Suprapubic skin (tissue), 4 donors: ENCODE measurements at regions not wholly inside any gene's neighbourhood (a gene's known extent, or its start where the extent isn't known, plus 50 kb on each side); places are given as distances from the start of the nearest gene placed in this dataset.

Experiments
- DNase-seq, 2 donors: peaks; one replicate each; pipeline ENCODE4 v3.0.0-alpha.2; 2019; ENCODE audit warnings: low spot score in 2 of 2
- H3K27ac ChIP-seq: fragments of 200-600 bp; sonication (generic); one replicate; pipeline ENCODE4 v1.5.1; 2019
- H3K27me3 ChIP-seq: fragments of 200-600 bp; sonication (generic); one replicate; pipeline ENCODE4 v1.5.1; 2019
- H3K36me3 ChIP-seq: fragments of 200-600 bp; sonication (generic); one replicate; pipeline ENCODE4 v1.5.1; 2019
- H3K4me1 ChIP-seq: fragments of 200-600 bp; sonication (generic); one replicate; pipeline ENCODE4 v1.5.1; 2019
- H3K4me3 ChIP-seq: fragments of 200-600 bp; sonication (generic); one replicate; pipeline ENCODE4 v1.5.1; 2019; ENCODE audit warnings: mild to moderate bottlenecking
- H3K9me3 ChIP-seq: fragments of 200-600 bp; sonication (generic); one replicate; pipeline ENCODE4 v1.5.1; 2019
- EP300 ChIP-seq: sonication (generic); formaldehyde crosslinking; IDR thresholded peaks from one replicate; pipeline ENCODE4 v1.6.1; 2017; ENCODE audit warnings: antibody characterized with exemption
- POLR2A ChIP-seq, 2 donors: fragments of 450-650 bp; IDR thresholded peaks; one replicate each; pipeline ENCODE4 v1.6.1; 2017; ENCODE audit warnings: antibody characterized with exemption in 2 of 2, mild to moderate bottlenecking in 2 of 2, moderate library complexity in 2 of 2
- POLR2AphosphoS5 ChIP-seq, 3 donors: sonication (generic); formaldehyde crosslinking; IDR thresholded peaks; one replicate each; pipeline ENCODE4 v1.6.1; 2017; ENCODE audit warnings: antibody characterized with exemption in 3 of 3
- WGBS: methylation state at CpG from one replicate; pipeline ENCODE4 v1.1.5; 2018; 5-methylcytosine and 5-hydroxymethylcytosine counted together
- TF ChIP-seq, protein P1 (sequence below), 2 donors: fragments of 200-600 bp in 1 of 2; fragments of 450-650 bp in 1 of 2; sonication (generic) in 1 of 2; IDR thresholded peaks; one replicate each; pipeline ENCODE4 v1.5.1; 2016 to 2019; ENCODE audit warnings: antibody characterized with exemption in 2 of 2, mild to moderate bottlenecking in 1 of 2, moderate library complexity in 1 of 2

DNA sequence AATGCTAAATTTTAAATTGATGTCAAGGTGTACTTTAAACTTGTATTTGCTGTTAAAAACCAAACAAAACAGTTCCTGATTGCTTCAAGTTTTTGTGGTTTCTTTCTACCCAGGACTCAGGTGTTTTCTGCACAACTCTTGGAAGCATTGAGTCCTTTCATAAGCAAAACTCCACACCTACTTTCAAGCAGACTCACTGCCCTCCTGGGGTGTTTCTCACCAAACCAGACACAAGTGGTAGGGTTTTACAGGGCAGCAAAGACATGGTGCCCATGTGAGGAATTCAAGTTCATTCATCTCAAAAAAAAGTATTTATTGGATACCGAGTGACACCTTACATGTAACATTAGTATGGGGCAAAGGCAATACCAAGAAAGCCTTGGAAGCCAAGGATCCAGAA is 146.7 kb upstream of the BNIP2 start:
- Histone ChIP-seq H3K4me1 (no peaks in the 10 kb centered on the region), H3K4me3 (no peak overlapping the region), H3K27me3 (peaks cover 41% of the 10 kb centered on the region), H3K9me3 (no peaks in the 10 kb centered on the region), H3K36me3 (no peaks in the 10 kb centered on the region), H3K27ac (no peak overlapping the region)
- TF ChIP-seq POLR2A (IDR thresholded peaks at IDR 0.05) (no peak), POLR2AphosphoS5 (IDR thresholded peaks at IDR 0.05) (no peak), EP300 (no peak)
- TF ChIP-seq, protein P1, sequence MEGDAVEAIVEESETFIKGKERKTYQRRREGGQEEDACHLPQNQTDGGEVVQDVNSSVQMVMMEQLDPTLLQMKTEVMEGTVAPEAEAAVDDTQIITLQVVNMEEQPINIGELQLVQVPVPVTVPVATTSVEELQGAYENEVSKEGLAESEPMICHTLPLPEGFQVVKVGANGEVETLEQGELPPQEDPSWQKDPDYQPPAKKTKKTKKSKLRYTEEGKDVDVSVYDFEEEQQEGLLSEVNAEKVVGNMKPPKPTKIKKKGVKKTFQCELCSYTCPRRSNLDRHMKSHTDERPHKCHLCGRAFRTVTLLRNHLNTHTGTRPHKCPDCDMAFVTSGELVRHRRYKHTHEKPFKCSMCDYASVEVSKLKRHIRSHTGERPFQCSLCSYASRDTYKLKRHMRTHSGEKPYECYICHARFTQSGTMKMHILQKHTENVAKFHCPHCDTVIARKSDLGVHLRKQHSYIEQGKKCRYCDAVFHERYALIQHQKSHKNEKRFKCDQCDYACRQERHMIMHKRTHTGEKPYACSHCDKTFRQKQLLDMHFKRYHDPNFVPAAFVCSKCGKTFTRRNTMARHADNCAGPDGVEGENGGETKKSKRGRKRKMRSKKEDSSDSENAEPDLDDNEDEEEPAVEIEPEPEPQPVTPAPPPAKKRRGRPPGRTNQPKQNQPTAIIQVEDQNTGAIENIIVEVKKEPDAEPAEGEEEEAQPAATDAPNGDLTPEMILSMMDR (IDR thresholded peaks at IDR 0.05): no peak
- WGBS: 87% methylated on average over 1 of the region's 1 CpG
- no peak for DNase-seq

DNA sequence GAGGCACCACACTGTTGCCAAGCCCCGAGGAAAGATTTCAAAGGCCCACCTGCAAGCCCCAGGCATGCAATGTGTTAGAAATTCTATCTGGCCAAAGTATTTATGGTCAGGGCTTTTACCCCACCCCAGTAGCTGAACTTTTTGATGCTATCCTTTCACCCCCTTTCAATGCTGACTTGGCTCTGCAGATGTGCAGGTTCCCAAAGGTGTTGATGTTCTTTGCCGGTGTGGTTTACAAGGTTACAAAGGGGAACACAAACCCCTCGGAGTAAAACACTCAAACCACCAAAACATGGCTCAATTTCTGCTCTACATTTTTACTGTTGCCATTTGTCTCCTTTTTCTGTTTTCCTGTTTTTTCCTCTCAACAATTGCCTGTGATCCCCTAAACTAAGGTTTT is 145.4 kb upstream of the BNIP2 start:
- no peaks in the 10 kb centered on the region for H3K36me3 ChIP-seq
- no peak overlapping the region for H3K27ac ChIP-seq
- no peaks in the 10 kb centered on the region for H3K4me1 ChIP-seq
- H3K9me3 ChIP-seq: no peaks in the 10 kb centered on the region
- no peak for DNase-seq
- TF ChIP-seq POLR2AphosphoS5 (IDR thresholded peaks at IDR 0.05) (no peak), POLR2A (IDR thresholded peaks at IDR 0.05) (no peak), EP300 (no peak)
- TF ChIP-seq, protein P1 (IDR thresholded peaks at IDR 0.05): no peak
- no peak overlapping the region for H3K4me3 ChIP-seq
- WGBS: 42% methylated on average over 3 of the region's 3 CpGs
- peaks cover 35% of the 10 kb centered on the region for H3K27me3 ChIP-seq

DNA sequence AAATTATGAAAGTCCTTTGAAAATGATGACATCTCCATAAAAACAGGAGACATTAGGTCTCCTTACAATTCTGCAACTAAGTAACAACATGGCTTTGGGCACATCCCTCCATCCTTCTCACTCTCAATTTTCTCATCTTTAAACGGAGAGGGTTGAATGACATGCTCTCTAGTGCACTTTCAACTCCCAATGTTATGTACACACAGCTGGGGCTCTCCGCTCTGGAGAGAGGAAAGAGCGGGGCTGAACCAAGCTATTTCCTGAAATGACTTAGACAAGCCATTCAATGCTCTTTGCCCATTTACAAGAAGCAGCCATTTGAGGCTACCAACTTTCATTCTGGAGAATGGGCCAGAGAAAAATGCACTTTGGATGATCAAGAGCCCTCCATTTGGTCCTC is 144.2 kb upstream of the BNIP2 start:
- no peak for TF ChIP-seq EP300
- Histone ChIP-seq H3K27me3 (peaks cover 37% of the 10 kb centered on the region), H3K4me1 (no peaks in the 10 kb centered on the region), H3K4me3 (no peak overlapping the region), H3K36me3 (no peaks in the 10 kb centered on the region), H3K27ac (no peak overlapping the region), H3K9me3 (no peaks in the 10 kb centered on the region)
- DNase-seq: no peak
- 91% methylated on average over 3 of the region's 3 CpGs for WGBS

DNA sequence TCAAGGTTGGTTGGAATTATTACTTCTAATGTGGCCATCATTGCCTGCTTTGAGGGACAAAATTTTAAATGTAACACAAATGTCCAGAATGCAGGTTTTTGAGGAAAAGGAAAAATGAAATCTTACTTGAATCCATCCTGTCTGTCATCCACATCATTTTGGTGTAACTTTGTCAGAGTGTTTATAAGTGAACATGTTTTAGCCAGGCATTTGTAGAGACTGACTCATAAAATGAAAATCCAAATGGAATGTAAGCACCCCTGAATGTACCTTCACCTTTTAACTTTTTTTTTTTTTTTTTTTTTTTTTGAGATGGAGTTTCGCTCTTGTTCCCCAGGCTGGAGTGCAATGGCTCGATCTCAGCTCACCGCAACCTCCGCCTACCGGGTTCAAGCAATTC is 141.8 kb upstream of the BNIP2 start:
- DNase-seq: no peak
- H3K4me1 ChIP-seq: no peaks in the 10 kb centered on the region
- TF ChIP-seq, protein P1 (IDR thresholded peaks at IDR 0.05): no peak
- TF ChIP-seq EP300 (no peak), POLR2A (IDR thresholded peaks at IDR 0.05) (no peak), POLR2AphosphoS5 (IDR thresholded peaks at IDR 0.05) (no peak)
- over 99% methylated on average over 5 of the region's 5 CpGs for whole genome bisulfite sequencing
- H3K36me3 ChIP-seq: no peaks in the 10 kb centered on the region
- H3K27ac ChIP-seq: no peak overlapping the region
- no peaks in the 10 kb centered on the region for H3K9me3 ChIP-seq
- H3K4me3 ChIP-seq: no peak overlapping the region
- peaks cover 36% of the 10 kb centered on the region for H3K27me3 ChIP-seq

DNA sequence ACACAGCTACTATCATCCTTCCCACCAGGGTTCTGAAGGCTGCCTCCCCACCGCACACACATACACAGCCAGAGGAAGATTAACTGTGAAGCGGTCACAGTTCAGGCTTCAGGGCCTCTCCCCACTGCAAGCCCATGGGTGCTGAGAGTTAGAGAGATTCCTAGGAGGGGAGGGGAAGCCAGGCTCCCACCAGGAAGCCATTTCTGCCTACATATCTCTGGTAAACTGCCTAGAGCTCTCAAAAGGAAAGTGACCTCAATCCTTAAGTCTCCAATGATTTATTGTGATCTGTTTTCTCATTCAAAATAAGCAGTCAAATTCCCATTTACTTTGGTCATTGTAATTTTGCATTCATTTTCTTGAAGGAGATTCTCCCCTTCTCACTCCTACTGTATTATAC is 141.0 kb upstream of the BNIP2 start:
- Histone ChIP-seq H3K4me1 (no peaks in the 10 kb centered on the region), H3K27ac (no peak overlapping the region), H3K9me3 (no peaks in the 10 kb centered on the region), H3K36me3 (no peaks in the 10 kb centered on the region), H3K27me3 (peaks cover 36% of the 10 kb centered on the region), H3K4me3 (no peak overlapping the region)
- 85% methylated on average over 2 of the region's 2 CpGs for WGBS
- TF ChIP-seq POLR2AphosphoS5 (IDR thresholded peaks at IDR 0.05) (no peak), EP300 (no peak), POLR2A (IDR thresholded peaks at IDR 0.05) (no peak)
- TF ChIP-seq, protein P1 (IDR thresholded peaks at IDR 0.05): no peak
- DNase-seq: no peak

DNA sequence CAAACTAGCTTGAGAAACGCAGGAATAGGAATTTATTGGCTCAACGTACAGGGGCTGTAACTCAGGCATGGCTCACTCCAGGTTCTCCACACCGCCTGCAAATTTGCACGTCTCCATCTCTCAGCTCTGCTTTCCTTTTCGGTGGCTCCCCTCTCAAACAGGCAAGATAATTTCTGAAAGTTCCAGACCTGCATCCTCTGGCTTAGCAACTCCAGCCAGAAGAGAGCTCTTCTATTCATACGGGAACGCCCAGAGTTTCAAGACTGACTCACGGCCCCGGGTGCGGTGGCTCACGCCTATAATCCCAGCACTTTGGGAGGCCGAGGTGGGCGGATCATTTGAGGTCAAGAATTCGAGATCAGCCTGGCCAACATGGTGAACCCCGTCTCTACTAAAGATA is 139.7 kb upstream of the BNIP2 start:
- H3K4me1 ChIP-seq: no peaks in the 10 kb centered on the region

More for the DNA sequence above, 139.7 kb upstream of the BNIP2 start:
- 61% methylated on average over 15 of the region's 15 CpGs for WGBS
- no peak for DNase-seq
- H3K36me3 ChIP-seq: no peaks in the 10 kb centered on the region
- no peak for TF ChIP-seq EP300
- no peak for TF ChIP-seq POLR2AphosphoS5 (IDR thresholded peaks at IDR 0.05)
- TF ChIP-seq, protein P1 (IDR thresholded peaks at IDR 0.05): no peak
- no peak for TF ChIP-seq POLR2A (IDR thresholded peaks at IDR 0.05)
- H3K27me3 ChIP-seq: peaks cover 27% of the 10 kb centered on the region
- H3K27ac ChIP-seq: no peak overlapping the region
- H3K9me3 ChIP-seq: no peaks in the 10 kb centered on the region
- no peak overlapping the region for H3K4me3 ChIP-seq
